Left ventricle myocardium inferior (tissue), 1 donor: ENCODE measurements at regions not wholly inside any gene's neighbourhood (a gene's known extent, or its start where the extent isn't known, plus 50 kb on each side); places are given as distances from the start of the nearest gene placed in this dataset.

ENCODE experiments used
- DNase-seq: peaks from one replicate; pipeline ENCODE4 v3.0.0-alpha.2; 2020
- H3K27ac ChIP-seq: fragments of 200-600 bp; replicated peaks from 2 replicates; pipeline ENCODE4 v1.8.0; 2021
- H3K27me3 ChIP-seq: fragments of 200-600 bp; 2 replicates; pipeline ENCODE4 v1.8.0; 2021; ENCODE audit warnings: low read depth
- H3K36me3 ChIP-seq: fragments of 200-600 bp; 2 replicates; pipeline ENCODE4 v1.8.0; 2021
- H3K4me1 ChIP-seq: fragments of 200-600 bp; 2 replicates; pipeline ENCODE4 v1.8.0; 2021
- H3K4me3 ChIP-seq: fragments of 200-600 bp; 2 replicates; pipeline ENCODE4 v1.8.0; 2021; ENCODE audit warnings: mild to moderate bottlenecking, moderate library complexity
- H3K9me3 ChIP-seq: fragments of 200-600 bp; replicated peaks from 2 replicates; pipeline ENCODE4 v1.8.0; 2021
- intact Hi-C: fragments of 100-400 bp; cut with micrococcal nuclease; formaldehyde crosslinking; loops from one replicate; pipeline ENCODE4 v1.11.0; 2022
- TF ChIP-seq, protein P1 (sequence below): fragments of 200-600 bp; IDR thresholded peaks from 2 replicates; pipeline ENCODE4 v1.8.0; 2021; ENCODE audit warnings: antibody characterized with exemption, mild to moderate bottlenecking, borderline replicate concordance
- donor health status: DM: no; HTN: yes; CAD: no; lungs with severe emphysema.

GRCh38 chr3:31448882-31449243, 83.9 kb upstream of the STT3B start:
- intact Hi-C loops: no loop called here
- Histone ChIP-seq H3K36me3 (no peaks in the 10 kb centered on the region), H3K4me3 (no peak overlapping the region), H3K27ac (no peak overlapping the region), H3K27me3 (no peaks in the 10 kb centered on the region), H3K4me1 (no peaks in the 10 kb centered on the region), H3K9me3 (peaks cover 14% of the 10 kb centered on the region)
- DNase-seq: no peak
- TF ChIP-seq, protein P1, sequence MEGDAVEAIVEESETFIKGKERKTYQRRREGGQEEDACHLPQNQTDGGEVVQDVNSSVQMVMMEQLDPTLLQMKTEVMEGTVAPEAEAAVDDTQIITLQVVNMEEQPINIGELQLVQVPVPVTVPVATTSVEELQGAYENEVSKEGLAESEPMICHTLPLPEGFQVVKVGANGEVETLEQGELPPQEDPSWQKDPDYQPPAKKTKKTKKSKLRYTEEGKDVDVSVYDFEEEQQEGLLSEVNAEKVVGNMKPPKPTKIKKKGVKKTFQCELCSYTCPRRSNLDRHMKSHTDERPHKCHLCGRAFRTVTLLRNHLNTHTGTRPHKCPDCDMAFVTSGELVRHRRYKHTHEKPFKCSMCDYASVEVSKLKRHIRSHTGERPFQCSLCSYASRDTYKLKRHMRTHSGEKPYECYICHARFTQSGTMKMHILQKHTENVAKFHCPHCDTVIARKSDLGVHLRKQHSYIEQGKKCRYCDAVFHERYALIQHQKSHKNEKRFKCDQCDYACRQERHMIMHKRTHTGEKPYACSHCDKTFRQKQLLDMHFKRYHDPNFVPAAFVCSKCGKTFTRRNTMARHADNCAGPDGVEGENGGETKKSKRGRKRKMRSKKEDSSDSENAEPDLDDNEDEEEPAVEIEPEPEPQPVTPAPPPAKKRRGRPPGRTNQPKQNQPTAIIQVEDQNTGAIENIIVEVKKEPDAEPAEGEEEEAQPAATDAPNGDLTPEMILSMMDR: no peak

- H3K4me1 ChIP-seq: no peaks in the 10 kb centered on the region
- H3K9me3 ChIP-seq: peaks cover 14% of the 10 kb centered on the region
- no peaks in the 10 kb centered on the region for H3K36me3 ChIP-seq
- intact Hi-C loops: no loop called here
- H3K27ac ChIP-seq: no peak overlapping the region
- DNase-seq: no peak
- TF ChIP-seq, protein P1: no peak
- no peaks in the 10 kb centered on the region for H3K27me3 ChIP-seq
- H3K4me3 ChIP-seq: no peak overlapping the region
Measured at GRCh38 chr3:31449318-31449717, 83.4 kb upstream of the STT3B start.

DNA sequence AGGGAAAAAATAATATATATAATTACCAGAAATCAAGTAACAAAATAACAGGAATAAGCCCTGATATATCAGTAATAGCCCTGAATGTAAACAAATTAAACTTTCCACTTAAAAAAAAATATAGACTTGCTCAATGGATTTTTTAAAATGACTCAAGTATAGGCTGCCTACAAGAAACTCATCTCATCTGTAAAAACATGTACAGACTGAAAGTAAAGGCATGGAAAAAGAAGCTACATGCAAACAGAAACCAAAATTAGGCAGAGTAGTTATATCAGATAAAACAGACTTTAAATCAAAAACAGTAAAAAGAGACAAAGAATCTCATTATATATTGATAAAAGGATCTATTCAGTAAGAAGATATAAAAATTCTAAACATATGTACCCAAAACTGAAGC, 82.4 kb upstream of the STT3B start:
- peaks cover 6% of the 10 kb centered on the region for H3K27me3 ChIP-seq
- TF ChIP-seq, protein P1: no peak
- no peak overlapping the region for H3K27ac ChIP-seq
- peaks cover 14% of the 10 kb centered on the region for H3K9me3 ChIP-seq
- H3K36me3 ChIP-seq: no peaks in the 10 kb centered on the region
- no peaks in the 10 kb centered on the region for H3K4me1 ChIP-seq
- no peak for DNase-seq
- H3K4me3 ChIP-seq: no peak overlapping the region
- intact Hi-C loops: no loop called here

GRCh38 chr3:31452495-31453106, 80.1 kb upstream of the STT3B start:
- TF ChIP-seq, protein P1: no peak
- Histone ChIP-seq H3K27me3 (peaks cover 6% of the 10 kb centered on the region), H3K4me1 (no peaks in the 10 kb centered on the region), H3K9me3 (peaks cover 18% of the 10 kb centered on the region), H3K4me3 (no peak overlapping the region), H3K27ac (no peak overlapping the region), H3K36me3 (no peaks in the 10 kb centered on the region)
- intact Hi-C loops: no loop called here
- no peak for DNase-seq

DNA sequence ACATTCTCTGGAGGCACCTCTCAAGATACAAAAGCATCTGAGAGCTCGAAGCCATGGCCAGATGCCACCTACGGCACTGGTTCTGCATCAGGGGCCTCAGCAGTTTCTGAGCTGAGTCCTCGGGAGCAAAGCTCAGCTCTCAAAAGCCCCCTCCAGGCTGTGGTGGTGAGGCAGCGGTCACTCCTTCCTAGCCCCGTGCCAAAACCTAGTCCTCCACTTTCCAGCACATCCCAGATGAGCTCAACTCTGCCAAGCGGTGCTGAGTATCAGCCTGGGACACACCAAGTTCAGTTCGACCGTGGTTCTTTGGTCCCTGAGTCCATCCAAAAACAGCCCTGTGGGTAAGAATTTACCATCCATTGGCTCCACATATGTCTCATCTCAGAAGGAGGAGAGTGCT, 79.3 kb upstream of the STT3B start:
- H3K27me3 ChIP-seq: peaks cover 6% of the 10 kb centered on the region
- TF ChIP-seq, protein P1: no peak
- no peak for DNase-seq
- peaks cover 26% of the 10 kb centered on the region for H3K9me3 ChIP-seq
- no peaks in the 10 kb centered on the region for H3K4me1 ChIP-seq
- intact Hi-C loops: no loop called here
- no peaks in the 10 kb centered on the region for H3K36me3 ChIP-seq
- H3K4me3 ChIP-seq: no peak overlapping the region
- no peak overlapping the region for H3K27ac ChIP-seq
